Mucosa of descending colon (tissue), 3 donors: ENCODE measurements at regions not wholly inside any gene's neighbourhood (a gene's known extent, or its start where the extent isn't known, plus 50 kb on each side); places are given as distances from the start of the nearest gene placed in this dataset.

Source experiments
- ATAC-seq: fragments of 200-7000 bp; cut with Tn5 transposase; one replicate; pipeline ENCODE4 v1.9.1; 2020; ENCODE audit warnings: mild to moderate bottlenecking, moderate library complexity
- DNase-seq, 3 donors: peaks; one replicate each; pipeline ENCODE4 v3.0.0-alpha.2; 2020
- H3K36me3 ChIP-seq: fragments of 200-600 bp; one replicate; pipeline ENCODE4 v1.8.0; 2021; ENCODE audit warnings: low read depth, mild to moderate bottlenecking
- H3K4me1 ChIP-seq: fragments of 200-600 bp; one replicate; pipeline ENCODE4 v1.8.0; 2021; ENCODE audit warnings: low read depth, mild to moderate bottlenecking
- H3K4me3 ChIP-seq: fragments of 200-600 bp; one replicate; pipeline ENCODE4 v1.8.0; 2021; ENCODE audit warnings: mild to moderate bottlenecking
- H3K9me3 ChIP-seq: fragments of 200-600 bp; one replicate; pipeline ENCODE4 v1.8.0; 2021; ENCODE audit warnings: mild to moderate bottlenecking
- CTCF ChIP-seq: fragments of 200-600 bp; IDR thresholded peaks from one replicate; pipeline ENCODE4 v1.8.0; 2022; ENCODE audit warnings: antibody characterized with exemption, mild to moderate bottlenecking
- intact Hi-C, 2 donors: fragments of 100-400 bp; cut with DNase I in 1 of 2; cut with micrococcal nuclease in 1 of 2; formaldehyde crosslinking; loops; one replicate each; pipeline versions ENCODE4 v1.11.0 to v1.11.1; 2022; cut with DNase I, micrococcal nuclease
- donor health status: DM: no; HTN: no; CAD: no; lungs with moderate emphysema.
- donor health status: DM: no; HTN: no; CAD: no.
- donor health status: DM: no; HTN: yes; CAD: no.

- Histone ChIP-seq H3K9me3 (no peaks in the 10 kb centered on the region), H3K4me3 (no peak overlapping the region), H3K4me1 (no peaks in the 10 kb centered on the region), H3K36me3 (no peaks in the 10 kb centered on the region)
- intact Hi-C loops, result no loop called here
- no peak for ATAC-seq
- no peak for TF ChIP-seq CTCF
- no peak for DNase-seq
Measured at GRCh38 chr2:193518041-193518817, 1323.5 kb upstream of the TMEFF2 start.

GRCh38 chr2:193517615-193518014 lies 1322.9 kb upstream of the TMEFF2 start:
- Histone ChIP-seq H3K9me3 (no peaks in the 10 kb centered on the region), H3K36me3 (no peaks in the 10 kb centered on the region), H3K4me1 (no peaks in the 10 kb centered on the region), H3K4me3 (no peak overlapping the region)
- DNase-seq, result no peak
- TF ChIP-seq CTCF, result no peak
- intact Hi-C loops, result no loop called here
- ATAC-seq, result no peak

GRCh38 chr2:193506035-193506434 lies 1311.3 kb upstream of the TMEFF2 start:
- DNase-seq, result no peak

GRCh38 chr2:193505620-193506019 lies 1310.9 kb upstream of the TMEFF2 start:
- H3K36me3 ChIP-seq, result no peaks in the 10 kb centered on the region
- TF ChIP-seq CTCF, result no peak
- DNase-seq, result no peak
- no peak overlapping the region for H3K4me3 ChIP-seq
- no peaks in the 10 kb centered on the region for H3K4me1 ChIP-seq
- intact Hi-C loops, result no loop called here
- H3K9me3 ChIP-seq, result no peaks in the 10 kb centered on the region
- ATAC-seq, result no peak

More at GRCh38 chr2:193506035-193506434, 1311.3 kb upstream of the TMEFF2 start:
- intact Hi-C loops, result no loop called here
- ATAC-seq, result no peak
- no peaks in the 10 kb centered on the region for H3K4me1 ChIP-seq
- H3K9me3 ChIP-seq, result no peaks in the 10 kb centered on the region
- H3K4me3 ChIP-seq, result no peak overlapping the region
- no peak for TF ChIP-seq CTCF
- no peaks in the 10 kb centered on the region for H3K36me3 ChIP-seq

GRCh38 chr2:193502363-193503035 lies 1307.8 kb upstream of the TMEFF2 start:
- ATAC-seq (no peak), DNase-seq (no peak)
- Histone ChIP-seq H3K4me1 (no peaks in the 10 kb centered on the region), H3K36me3 (no peaks in the 10 kb centered on the region), H3K4me3 (no peak overlapping the region), H3K9me3 (no peaks in the 10 kb centered on the region)
- TF ChIP-seq CTCF, result no peak
- intact Hi-C loops, result no loop called here
